GM19328 (cell line): ENCODE measurements at regions not wholly inside any gene's neighbourhood (a gene's known extent, or its start where the extent isn't known, plus 50 kb on each side); places are given as distances from the start of the nearest gene placed in this dataset.
"Not testable (repeated sequence)": the region's sequence is repeated elsewhere in the genome, so short reads cannot be mapped to it uniquely, and the experiment has no call there.

Experiments
- ATAC-seq: cut with Tn5 transposase; IDR thresholded peaks from one replicate; pipeline ENCODE4 v1.9.1; 2021; ENCODE audit warnings: mild to moderate bottlenecking, moderate library complexity; ENCODE audit not compliant: unreplicated experiment

DNA sequence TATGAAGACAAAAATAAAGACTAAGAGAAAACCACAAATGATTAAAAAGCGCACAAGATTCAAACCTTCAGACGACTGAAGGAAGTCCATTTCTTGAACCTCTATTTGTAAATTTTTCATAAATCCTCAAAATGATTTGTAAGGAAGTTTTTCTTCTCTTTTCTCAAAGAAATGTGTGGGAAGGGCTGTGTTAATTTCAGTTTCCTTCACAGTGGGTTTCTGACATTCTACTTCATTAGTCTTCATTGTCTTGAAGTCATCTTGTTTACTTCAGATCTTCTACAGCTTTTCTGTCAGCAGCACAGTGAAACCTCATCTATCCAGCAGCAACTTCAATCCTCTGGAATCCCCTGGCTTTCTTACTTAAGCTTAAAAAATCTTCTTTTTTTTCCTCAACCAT is 87.6 kb upstream of the MYLIP start:
- ATAC-seq: no peak

DNA sequence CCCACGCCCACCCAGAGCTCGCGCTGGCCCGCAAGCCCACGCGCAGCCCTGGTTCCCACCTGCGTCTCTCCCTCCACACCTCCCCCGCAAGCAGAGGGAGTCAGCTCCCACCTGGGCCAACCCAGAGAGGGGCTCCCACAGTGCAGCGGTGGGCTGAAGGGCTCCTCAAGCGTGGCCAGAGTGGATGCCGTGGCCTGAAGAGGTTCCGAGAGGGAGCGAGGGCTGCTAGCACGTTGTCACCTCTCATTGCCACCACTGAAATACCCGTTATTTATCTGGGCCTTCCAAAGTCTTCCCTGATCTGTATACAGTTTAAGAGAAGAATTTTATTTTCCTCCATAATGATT is 88.3 kb upstream of the MYLIP start:
- ATAC-seq: no peak

DNA sequence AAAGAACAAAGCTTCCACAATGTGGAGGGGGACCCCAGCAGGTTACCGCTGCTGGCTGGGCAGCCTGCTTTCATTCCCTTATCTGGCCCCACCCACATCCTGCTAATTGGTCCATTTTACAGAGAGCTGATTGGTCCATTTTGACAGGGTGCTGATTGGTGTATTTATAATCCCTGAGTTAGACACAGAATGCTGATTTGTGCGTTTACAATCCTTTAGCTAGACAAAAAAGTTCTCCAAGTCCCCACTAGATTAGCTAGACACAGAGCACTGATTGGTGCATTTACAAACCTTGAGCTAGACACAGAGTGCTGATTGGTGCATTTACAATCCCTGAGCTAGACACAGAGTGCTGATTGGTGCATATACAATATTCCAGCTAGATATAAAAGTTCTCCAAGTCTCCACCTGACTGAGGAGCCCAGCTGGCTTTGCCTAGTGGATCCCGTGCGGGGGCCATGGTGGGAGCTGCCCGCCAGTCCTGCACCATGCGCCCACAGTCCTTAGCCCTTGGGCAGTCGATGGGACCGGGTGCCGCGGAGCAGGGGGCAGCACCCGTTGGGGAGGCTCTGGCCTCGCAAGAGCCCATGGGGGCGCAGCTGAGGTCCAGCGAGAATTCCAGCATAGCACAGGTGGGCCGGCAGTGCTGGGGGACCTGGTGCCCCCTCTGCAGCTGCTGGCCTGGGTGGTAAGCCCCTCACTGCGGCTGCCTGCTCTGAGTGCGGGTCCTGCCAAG is 88.8 kb upstream of the MYLIP start:
- not testable (repeated sequence) for ATAC-seq

- ATAC-seq: no peak
These were observed 89.9 kb upstream of the MYLIP start for GRCh38 chr6:16038938-16039337.

DNA sequence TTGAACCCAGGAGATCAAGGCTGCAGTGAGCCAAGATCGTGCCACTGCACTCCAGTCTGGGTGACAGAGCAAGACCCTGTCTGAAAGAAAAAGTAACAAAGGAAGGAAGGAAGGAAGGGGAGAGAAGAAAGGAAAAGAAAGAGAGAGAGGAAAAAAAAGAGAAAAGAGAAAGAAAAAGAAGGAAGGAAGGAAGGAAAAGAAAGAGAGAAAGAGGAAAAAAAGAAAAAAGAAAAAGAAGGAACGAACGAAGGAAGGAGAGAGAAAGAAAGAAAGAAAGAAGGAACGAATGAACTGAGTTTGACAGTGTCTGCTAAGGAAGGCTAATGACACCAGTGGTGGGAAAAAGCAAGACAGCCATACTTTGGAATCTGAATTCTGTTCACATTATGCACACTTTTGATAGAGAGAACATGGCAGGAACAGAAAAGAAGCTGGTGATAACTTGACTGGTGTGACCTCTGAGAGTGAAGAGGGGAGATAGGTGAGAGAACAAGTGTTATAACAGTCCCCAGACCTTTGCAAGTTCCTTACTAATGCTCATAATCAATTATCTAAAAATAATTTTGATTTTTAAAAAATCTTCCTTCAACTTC is 93.3 kb upstream of the MYLIP start:
- no peak for ATAC-seq

DNA sequence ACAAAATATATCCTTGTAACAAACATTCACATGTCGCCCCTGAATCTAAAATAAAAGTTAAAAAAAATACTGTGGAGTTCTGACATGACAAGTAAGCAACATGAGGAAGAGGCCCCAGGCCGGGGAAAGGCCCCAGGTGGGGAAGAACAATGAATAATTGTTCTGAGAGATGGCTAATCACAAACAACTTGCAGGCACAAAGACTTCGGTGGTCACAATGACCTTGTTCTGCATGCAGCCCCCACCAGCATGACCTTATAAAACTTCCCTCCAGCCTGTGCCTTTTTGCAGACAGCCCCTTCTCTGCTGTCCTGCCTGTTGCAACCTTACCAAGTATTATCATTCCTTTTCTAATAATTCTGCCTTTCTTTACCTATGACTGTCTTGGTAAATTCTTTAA is 95.7 kb upstream of the MYLIP start:
- ATAC-seq: no peak

GRCh38 chr6:16031278-16031981 is 97.5 kb upstream of the MYLIP start:
- no peak for ATAC-seq

DNA sequence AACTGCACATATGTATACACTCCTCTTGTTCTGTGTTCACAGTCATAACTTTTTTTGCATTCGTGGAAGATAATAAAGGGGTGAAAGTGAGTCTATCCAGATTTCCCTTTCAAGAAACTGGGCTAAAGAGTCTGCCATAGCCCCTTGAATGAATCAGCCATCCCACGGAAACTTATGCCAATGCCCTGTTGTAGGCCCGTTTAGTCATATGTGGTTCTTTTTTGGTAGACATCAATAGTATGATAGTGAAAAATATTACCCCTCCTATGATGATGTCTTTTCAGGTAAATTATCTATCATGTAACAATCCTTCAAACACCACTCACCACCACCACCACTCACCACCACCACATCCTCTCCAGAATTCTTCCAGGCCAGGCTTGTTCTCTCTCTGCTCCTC is 99.9 kb upstream of the MYLIP start:
- ATAC-seq: no peak

- no peak for ATAC-seq
These were observed 108.6 kb upstream of the MYLIP start for GRCh38 chr6:16020259-16020658.

DNA sequence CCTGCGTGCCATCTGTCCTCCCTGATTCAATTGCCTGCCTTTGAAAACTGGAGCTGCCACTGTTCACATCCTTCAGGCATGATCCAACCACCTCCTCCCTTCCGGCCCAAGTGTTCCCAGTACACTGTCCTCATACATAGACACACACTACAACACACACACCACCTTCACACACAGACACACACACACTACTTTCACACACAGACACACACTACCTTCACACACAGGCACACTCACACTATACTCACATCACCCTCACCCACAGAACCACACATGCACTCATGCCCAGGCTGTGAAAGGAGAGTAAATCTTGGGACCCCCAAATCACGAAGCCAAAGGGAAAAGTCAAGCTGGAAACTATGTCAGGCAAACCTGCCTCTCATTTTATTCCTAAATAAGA is 109.4 kb upstream of the MYLIP start:
- ATAC-seq: no peak

DNA sequence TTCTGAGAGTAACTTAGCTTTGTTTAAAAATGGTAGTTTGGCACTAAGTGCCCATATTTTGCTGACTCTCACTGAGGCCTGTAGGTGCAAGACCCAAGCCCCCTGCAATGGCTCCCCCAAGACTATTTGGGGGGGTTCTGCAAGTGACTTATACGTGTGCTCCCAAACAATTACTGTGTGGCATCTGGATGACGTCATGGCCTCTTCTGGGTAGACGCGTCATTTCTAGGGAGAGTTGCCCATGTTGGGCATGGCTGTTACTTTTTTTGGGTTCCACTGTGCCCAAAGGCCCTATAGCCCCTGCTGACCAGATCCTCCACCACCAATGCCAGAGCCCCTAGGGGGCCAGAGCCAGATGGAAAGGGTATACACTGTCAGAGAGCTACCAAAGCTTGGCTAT is 110.3 kb upstream of the MYLIP start:
- no peak for ATAC-seq

DNA sequence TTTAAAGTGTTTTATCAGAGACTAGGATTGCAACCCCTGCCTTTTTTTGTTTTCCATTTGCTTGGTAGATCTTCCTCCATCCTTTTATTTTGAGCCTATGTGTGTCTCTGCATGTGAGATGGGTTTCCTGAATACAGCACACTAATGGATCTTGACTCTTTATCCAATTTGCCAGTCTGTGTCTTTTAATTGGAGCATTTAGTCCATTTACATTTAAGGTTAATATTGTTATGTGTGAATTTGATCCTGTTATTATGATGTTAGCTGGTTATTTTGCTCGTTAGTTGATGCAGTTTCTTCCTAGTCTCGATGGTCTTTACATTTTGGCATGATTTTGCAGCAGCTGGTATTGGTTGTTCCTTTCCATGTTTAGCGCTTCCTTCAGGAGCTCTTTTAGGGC is 114.6 kb upstream of the MYLIP start:
- ATAC-seq: not testable (repeated sequence)

DNA sequence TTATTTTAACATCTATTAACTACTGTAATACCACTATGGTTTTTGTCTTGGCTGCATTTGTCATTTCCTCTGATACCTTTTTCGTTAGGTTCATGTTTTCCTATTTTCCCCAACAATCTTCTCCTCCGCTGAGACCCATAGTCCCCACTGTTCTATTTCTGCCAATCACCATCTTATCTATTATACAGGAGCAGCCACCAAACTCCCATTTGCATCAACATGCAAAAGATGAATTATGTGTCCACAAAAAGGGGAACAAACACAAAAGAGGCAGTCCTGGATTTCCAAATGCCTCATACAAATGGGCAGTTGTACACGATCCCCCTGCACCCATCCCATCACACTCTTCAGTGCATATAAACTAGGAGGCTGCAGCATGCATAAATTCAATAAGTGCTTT is 121.7 kb upstream of the MYLIP start:
- no peak for ATAC-seq

GRCh38 chr6:16006681-16007080 is 122.2 kb upstream of the MYLIP start:
- no peak for ATAC-seq

- no peak for ATAC-seq
These were observed 123.8 kb upstream of the MYLIP start for GRCh38 chr6:16004934-16005679.

GRCh38 chr6:16003197-16003491 is 125.7 kb upstream of the MYLIP start:
- ATAC-seq: no peak

- ATAC-seq: no peak
These were observed 126.3 kb upstream of the MYLIP start for GRCh38 chr6:16002332-16003196.

DNA sequence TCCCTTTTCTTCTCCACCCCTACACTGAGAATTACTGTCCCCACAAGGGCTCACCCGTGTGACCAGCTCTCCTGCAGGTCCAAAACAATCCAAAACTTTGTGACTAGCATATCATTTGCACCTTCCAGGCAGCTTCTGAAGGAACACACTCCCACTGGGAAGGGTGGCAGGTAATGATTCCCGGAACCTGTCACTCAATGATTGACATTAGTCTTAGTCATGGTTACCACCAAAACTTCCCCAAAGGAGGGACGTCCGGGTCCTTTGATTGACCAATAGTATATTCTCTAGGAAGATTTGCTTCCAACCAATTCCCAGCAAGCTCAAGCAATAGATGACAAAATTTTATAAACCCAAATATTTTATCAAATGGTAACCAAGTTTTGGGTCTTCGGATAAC is 127.7 kb upstream of the MYLIP start:
- ATAC-seq: no peak

GRCh38 chr6:15999201-15999600 is 129.7 kb upstream of the MYLIP start:
- no peak for ATAC-seq

GRCh38 chr6:15997586-15998388 is 131.1 kb upstream of the MYLIP start:
- no peak for ATAC-seq
